HG03520 (cell line): ENCODE measurements at regions not wholly inside any gene's neighbourhood (a gene's known extent, or its start where the extent isn't known, plus 50 kb on each side); places are given as distances from the start of the nearest gene placed in this dataset.
"Not testable (repeated sequence)": the region's sequence is repeated elsewhere in the genome, so short reads cannot be mapped to it uniquely, and the experiment has no call there.

Experiments
- ATAC-seq: cut with Tn5 transposase; IDR thresholded peaks from one replicate; pipeline ENCODE4 v1.9.1; 2021; ENCODE audit warnings: mild to moderate bottlenecking, moderate library complexity; ENCODE audit not compliant: unreplicated experiment

DNA sequence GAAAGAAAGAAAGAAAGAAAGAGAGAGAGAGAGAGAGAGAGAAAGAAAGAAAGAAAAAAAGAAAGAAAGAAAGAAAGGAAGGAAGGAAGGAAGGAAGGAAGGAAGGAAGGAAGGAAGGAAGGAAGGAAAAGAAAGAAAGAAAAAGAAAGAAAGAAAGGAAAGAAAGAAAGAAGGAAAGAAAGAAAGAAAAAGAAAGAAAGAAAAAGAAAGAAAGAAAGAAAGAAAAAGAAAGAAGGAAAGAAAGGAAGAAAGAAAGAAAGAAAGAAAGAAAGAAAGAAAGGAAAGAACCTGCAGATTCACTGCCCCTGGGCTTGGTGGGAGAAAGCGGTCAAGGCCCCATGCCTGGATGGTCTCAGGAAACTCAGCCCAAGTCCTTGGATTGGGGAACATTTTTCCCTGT, 1426.2 kb downstream of the BRD1 start:
- not testable (repeated sequence) for ATAC-seq

DNA sequence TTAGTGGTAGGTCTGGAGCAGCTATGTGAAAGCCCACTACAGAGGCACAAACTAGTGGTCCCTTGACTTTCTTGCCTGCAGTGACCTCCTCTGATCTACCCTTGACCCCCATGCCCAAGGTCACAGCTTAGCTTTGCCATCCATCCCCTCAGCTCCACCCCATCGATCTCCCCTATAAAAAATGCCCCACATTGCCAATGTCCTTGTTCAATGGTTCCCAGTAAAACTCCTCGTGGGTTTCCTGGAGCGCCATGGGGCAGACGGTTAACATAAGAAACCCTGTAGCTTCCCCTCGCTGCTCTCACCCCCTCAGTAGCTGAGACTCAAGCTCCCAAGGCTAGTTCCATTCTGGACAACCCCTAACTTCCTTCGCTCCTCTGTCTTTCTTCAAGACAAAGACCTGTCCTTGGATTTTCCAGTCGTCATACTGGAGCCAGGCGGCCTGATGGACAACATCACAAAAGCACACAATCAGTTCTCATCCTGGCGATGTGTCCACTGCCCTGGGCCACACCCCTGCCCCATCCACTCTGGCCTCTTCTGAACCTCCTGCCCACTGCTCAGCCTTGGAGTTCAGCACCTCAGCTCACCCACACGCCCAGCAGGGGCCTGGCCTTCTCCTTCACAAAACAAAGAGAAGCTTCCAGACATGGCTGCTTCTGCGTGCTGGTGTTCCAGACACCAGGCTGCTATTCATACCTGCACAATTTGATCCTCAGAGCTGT, 1429.3 kb downstream of the BRD1 start:
- ATAC-seq, result no peak

DNA sequence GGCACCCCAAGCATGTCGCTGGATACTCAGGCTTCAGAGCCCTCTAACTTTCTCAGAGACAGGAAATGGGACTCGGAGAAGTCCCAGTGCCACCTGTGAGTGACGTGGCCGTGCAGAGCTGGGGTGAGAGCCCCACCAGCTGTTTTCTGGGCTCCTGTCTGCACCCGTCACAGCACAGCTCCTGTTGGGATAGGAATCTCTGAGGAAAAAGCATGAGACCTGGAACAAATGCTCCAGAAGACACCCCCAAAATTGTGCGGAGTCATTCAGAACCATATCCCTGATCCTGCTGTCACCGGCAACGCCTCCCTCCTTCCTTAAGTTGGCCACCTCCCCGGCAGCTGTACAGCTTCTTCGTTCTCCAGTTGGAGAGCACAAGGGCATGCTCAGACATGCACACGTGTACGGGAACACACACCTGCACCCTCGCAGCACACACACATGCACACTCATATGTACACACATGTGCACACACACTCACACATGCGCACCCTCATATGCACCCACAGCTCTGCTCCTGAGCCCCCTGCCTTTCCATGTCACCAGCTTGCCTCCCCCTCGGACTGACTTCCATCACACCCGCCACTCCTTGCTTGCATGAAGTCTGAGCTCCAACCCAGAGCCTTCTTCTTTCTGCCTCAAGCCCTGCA, 1430.0 kb downstream of the BRD1 start:
- no peak for ATAC-seq

DNA sequence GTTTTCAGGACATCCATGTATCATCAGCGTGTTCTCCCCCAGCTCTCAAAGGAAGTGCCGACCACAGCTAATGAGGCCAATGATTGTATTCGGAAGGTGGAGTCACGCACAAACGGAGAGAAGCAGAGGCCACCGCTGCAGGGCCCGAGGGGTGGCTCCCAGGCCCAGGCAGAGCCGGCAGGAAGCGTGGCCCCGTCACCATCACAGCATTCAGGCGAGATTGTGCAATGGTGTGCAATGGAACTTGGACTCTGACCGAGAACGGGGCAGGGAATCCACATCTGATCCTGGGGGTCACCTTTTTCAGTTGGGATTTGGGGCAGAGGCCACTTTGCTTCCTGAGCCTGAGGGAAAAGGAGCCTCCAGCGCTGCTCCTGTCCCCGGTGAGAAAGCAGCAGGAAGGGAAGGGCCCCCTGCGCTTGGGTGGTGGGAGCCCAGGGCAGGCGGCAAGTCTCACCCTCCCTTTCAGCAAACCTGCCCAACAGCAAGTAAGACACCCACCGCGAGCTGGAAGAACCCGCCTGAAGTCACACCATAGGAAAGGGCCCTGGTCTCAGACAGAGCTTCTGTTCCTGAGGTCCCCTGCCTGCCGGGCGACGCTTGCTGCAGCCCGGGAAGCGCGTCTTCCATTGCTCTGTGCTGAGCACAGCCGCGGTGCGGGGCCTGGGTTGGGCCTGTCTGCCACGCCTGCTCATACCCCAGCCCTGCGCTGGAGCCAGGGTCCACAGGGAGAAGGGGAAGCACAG, 1430.7 kb downstream of the BRD1 start:
- no peak for ATAC-seq

DNA sequence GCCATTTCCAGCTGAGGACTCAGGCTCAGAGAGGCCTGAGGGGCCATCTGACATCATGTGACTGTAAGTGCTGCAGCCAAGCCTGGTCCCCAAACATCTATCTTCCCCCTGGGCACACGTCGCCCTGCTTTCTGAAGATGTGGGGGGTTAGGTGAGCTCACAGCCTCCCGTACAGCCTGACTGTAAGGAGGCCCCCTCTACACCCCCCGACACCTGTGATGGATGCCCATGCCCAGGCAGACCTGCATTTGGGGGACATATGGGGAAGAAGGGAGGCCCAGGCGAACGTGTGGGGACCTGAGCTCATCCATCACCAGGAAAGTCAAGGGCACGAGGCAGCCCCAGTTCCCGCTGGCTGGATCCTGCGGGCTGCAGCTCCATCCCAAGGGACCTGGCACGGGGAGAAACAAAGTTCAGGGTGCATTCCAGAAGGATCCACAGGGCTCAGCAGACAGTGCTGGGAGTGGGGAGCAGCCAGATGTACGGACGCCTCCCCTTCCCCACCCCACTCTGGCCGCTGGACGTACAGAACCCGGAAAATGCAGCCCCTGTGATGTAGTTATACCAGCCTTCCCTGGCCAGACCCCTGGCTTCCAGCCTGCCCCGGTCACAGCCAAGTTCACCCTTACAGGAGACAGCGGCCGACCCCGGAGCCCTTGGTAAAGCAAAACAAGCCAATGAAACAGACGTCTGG, 1431.4 kb downstream of the BRD1 start:
- ATAC-seq, result no peak

DNA sequence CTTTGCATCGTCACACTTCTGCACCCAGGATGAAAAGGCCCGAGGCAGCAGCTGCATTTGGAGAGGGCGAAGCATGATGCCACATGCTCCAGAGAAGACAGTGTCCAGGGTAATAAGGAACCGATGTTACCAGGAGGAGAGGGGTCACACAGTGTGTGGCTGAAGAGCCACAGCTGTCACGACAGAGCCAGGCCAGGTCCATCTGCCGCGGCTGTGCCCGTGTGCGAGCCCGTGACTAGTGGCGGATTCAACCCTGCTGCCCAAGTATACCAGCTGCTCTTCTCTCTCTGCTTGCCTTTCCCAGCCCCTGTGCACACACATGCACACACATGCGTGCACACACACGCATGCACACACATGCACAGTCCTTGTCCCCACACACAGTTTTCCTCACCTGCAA, 1432.5 kb downstream of the BRD1 start:
- ATAC-seq, result no peak

DNA sequence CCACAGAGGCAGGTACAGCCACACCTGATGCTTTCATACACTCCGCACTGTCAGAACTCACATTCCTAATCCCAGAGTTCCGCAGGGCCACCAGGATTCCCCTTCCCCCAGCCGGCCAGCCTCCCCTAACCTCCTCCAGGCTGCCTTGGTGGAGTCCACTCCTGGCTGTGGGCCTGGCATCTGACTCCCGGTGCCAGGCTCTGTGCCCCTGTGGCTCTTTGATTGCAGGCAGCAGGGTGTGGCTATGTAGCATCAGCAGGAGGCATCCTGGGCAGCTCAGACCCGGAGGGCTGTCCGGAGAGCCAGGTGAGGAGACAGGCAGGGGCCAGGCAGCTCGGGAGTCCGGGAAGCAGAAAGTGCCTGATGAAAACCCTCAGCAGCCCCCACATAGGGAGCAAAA, 1432.9 kb downstream of the BRD1 start:
- ATAC-seq, result no peak

DNA sequence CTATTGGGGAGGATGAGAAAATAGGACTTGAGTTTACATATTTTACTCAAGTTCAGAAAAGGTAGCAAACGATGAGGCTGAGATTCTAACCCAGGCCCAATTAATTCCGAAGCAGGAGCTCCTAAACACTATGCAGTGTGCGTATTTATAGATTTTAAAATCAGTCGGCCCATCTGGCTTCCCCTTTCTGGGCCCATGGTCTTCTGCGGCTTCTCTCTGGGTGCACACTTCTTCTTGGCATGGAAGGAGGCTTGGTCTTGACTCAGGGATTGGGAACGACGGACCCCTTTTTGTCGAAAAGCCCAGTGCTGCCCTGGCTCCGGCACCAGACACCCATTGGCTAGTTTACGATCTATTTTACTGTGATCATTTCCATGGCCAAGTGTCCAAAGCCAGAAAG, 1433.8 kb downstream of the BRD1 start:
- no peak for ATAC-seq

DNA sequence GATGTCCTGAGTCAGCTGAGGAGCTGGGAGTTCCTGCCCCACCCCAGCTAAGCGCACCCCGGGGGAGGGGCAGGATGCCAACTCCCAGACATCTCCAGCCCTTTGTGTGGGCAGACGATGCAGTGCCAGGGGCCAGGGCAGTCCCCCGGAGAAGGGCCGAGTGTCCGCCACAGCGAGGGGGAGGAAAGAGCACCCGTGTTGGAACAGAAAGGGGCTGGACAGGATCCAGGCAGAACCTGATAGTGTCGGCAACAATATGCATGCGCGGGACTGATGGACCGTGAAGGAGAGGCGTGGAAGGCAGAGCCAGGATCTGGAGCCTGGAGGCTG, 1434.7 kb downstream of the BRD1 start:
- ATAC-seq, result no peak

DNA sequence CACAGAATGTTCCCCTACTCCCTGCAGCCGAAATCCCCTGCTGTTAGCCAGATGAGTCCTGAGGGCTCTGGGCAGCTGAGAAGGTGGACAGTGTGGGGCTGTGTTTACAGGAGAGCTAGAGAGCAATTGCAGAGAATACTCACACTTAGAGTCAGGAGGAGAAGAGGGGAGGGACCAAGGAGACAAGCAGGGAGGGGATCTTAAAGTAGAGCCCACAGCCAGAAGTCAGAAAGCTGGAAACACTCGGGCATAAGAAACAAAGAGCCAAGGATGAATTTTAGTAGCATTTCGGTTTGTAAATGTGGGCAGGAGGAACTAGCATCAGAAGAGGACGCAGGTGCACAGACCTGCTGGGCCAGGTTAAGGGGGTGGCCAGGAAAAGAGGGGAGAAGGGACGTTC, 1435.9 kb downstream of the BRD1 start:
- ATAC-seq, result no peak

DNA sequence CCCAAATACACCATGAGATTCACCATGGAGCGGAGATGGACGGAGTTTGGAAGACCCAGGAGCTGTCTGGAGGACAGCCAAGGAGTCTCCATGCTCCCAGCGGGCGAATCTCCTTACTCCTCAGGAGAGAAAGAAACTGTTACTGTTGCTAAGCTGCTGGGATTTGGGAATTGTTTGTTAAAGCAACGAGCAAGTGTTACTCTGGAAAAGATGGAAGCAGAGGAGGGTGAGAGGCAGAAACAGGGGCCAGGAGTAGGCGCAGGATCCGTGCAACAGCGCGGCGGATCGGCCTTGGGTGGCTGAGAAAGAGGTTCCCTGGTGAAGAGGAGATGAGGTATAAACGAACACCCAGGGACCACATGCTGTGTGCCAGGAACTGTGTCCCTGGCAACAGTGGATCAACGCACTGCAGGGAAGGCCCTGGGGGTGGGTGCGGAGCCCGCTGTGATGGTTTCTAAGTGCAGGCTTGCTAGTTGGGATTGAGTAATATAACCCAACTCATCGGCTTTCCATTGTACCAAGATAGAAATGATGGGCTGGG, 1436.4 kb downstream of the BRD1 start:
- no peak for ATAC-seq

DNA sequence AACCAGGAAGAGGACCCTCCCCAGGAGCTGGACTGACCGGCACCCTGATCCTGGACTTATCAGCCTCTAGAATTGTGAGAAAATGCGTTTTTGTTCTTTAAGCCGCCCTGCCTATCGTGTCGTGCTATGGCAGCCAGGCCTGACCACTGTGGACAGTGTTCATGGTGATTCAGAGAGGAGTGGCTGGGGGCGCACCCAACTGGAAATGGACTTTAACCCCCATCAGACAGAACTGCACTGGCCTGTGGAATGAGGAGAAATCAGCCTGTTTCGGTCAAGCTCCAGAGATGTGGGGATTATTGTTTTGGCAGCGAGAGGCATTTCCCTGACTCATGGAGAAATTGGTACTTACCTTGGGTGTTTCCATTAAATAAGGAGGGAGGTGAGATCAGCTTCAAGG, 1437.8 kb downstream of the BRD1 start:
- ATAC-seq, result no peak

DNA sequence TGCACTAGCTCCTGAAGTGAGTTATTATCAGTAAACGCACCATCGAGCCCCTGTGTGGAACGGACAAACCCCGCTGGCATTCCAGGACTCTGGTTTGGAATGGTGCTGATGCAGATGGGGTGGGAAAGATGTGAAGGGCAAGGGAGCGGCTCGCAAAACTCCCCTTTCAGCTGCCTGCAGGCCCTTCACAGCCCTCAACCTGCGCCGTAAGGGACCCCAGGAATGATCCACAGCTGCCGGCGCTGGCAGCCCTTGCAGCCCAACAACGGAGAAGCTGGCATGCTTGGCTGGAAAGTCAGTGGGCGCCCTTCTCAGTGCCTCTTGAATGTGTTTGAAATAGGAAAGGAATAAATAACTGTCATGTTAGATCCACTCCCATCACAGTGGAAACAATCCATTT, 1445.5 kb downstream of the BRD1 start:
- no peak for ATAC-seq

DNA sequence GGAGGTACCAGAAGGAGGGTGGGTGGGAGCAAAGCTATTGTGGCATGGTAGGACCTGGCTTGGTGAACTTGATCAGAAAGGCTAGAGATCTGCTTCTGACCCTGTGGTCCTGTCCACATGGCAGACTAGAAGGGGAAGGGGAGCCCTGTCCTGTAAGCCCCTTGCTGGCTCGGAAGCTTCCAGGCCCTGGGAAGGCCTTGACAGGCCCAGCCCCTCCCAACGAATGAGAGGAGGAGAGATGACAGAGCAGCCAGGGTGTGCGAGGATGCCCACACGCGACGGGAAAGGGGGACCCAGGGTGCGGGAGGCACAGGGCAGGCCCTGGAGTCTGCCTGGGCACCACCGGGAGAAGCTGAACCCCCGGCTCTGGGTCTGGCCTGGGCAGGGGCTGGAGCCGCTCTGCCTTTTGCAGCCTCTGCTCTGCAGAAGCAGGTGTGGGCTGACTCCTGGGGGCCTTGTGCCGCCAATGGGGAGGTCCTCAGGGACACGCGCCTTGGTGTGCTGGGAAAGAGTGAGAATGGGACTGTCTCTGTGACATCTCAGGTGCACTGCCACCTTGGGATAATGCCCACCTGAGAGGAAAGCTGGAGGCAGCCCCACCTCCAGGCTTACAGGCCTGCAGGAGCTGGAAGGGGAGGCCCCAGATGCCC, 1447.5 kb downstream of the BRD1 start:
- no peak for ATAC-seq

DNA sequence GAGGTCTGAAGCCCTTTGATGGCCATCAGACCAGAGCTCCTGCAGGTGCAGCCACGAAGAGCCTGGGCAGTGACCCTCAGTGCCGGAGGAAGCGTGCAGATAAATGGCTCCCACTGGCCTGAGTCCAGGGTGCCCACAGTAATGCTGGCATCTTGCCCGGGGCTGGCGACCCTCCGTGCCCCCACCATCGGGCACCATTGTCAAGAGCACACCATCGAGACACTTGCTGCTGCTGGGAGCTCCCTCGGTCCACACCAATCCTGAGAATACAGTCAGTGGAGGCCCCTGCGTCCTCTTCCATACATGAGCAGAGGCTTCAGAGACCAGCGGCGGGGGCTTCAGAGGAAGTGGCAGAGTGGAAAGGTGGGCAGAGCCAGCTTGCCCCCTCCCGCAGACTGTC, 1448.3 kb downstream of the BRD1 start:
- ATAC-seq, result no peak

DNA sequence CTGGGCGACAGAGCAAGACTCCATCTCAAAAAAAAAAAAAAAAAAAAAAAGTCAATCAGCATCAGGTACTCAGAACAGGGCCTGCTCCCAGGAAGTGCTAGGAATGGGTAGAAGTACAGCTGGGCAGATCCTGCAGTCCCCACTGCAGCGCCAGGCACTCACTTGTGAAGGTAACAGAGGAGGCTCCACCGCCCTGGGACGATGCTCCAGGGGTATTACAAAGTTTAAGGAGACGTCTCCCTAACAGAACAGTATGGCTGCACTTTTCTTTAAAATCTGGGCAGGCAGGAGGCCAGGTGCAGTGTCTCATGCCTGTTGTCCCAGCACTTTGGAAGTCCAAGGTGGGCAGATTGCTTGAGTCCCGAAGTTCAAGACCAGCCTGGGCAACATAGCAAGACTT, 1449.0 kb downstream of the BRD1 start:
- ATAC-seq, result no peak

DNA sequence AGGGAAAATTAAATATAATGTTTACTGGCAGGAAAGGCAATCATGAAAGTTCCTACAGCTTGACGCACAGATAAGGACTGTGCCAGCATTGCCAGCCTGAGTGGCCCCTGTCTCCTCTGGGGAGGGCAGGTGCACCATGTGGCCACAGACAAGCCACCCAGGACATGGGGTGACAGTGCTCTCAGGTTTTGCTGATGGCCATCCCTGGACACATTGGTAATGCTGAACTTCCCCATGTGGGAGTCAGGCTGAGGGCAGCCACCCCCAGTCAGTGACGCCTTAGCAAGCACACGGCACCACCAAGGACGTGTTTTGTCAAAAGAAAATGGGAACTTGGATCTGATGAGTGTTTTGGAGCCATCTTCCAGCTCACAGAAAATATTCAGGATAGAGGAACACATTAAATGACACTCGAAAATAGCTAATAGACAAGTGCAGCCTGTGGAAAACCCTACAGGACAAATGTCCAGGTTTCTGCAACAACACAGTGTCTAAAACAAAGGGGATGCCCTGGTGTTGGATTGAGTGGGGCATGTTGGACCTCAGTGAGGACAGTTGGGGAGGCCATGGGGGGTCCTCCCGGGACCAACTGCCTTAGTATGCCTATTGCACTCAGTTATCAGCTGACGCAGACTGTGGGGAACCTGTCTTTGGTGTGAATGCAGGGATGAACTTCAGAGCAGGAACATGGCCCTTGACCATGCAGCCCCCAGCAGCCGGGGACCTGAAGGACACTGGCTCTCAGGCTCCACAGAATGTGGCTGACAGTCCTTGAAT, 1450.5 kb downstream of the BRD1 start:
- ATAC-seq, result no peak

DNA sequence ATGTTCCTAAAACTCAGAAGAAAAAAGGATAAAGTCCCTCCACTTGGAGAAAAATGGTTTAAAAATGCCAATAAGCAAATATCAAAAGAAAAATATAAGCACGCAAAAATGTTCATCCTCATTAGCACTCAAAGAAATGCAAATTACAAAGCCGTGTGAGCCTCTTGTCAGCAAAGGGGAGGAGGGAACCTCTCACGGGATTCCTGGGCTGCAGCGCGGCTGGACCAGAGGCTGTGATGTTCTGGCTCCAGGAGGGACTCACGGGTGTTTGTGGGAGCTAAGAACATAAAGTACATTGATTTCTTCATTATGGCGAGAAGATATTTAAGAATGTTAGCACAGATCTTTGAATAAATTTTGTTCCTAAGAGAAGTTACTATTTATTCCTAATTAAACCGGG, 1451.2 kb downstream of the BRD1 start:
- ATAC-seq, result no peak

DNA sequence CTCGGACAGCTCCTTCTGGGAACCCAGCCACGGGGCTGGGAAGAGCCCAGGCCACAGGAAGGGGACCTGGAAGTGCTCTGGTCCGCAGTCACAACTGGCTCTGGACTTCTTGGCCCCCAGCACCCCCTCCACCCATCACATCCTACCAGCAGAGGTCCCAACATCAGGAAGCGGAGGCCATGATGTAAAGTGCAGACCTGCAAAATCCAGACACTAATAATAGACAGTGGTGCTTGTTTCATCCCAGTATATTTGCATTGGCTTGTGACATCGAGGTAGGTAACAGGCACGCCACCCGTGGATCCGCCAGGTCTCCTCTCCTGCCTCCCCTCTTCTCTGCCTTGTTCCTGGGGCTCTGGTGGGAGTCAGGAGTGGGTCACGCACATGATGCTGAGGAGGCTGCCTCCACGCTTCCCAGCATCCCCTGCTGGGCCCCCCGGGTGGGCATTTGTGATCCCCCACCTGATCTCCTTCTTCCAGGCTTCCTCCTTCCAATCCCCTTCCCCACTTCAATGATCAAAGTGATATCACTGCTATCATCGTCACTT, 1454.0 kb downstream of the BRD1 start:
- ATAC-seq, result no peak

DNA sequence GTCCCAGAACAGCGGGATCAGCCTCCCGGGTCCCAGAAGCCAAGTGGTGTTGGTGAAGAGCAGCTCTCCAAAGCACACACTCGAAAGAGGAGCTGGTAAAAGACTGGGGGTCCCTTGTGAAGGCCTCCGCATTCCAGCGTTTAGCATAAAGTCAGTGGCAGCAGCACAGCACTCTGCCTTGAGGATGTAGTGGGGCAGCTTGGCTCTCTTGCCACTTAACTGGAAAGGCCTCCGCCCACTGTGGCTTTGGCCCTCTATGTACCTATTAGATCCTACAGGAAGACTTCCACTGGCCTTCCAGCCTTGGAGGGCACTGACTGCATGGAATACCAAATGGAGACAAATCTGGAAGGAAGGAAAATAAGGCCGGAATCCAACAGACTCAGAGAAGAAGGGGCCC, 1455.3 kb downstream of the BRD1 start:
- ATAC-seq, result no peak
